ENCODE measurements at regions not wholly inside any gene's neighbourhood (a gene's known extent, or its start where the extent isn't known, plus 50 kb on each side); places are given as distances from the start of the nearest gene placed in this dataset.

DNA sequence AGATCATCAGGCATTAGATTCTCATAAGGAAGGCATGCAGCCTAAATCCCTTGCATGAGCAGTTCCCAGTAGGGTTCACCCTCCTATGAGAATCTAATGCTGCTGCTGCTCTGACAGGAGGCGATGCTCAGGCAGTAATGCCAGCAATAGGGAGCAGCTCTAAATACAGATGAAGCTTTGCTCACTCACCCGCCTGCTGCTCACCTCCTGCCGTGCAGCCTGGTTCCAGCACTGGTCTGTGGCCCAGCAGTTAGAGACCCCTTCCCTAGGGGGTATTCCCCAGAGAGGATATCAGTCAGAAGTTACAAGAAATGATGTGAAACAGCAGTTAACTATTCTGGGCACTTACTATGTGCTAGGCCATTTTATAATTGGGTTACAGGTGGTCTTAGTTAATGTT is 226.0 kb downstream of the KCNJ3 start (continued):
- TF ChIP-seq SP2 (IDR thresholded peaks at IDR 0.05; ENCODE audit: low read length), result no peak

Measured in H1 (cell line).